ENCODE measurements at regions not wholly inside any gene's neighbourhood (a gene's known extent, or its start where the extent isn't known, plus 50 kb on each side); places are given as distances from the start of the nearest gene placed in this dataset.

DNA sequence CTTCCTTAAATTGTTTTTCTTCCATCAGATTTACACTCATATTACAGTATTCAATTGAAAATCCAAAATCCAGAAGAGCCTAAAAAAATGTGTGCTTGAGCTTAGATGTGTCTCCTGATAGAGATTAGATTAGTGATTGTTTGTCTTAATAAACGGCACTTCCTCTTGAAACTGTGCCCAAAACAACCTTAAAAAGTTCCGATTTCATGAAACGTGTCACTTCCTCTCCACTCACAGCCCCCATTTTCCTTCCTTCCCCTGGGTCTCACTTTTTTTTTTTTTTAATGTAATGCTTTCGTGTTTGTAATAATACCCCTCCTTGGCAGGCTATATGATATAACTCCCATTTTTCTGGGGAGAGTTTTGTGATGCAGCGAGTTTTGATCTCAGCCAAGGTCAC is 114.8 kb upstream of the ADO start:
- no peak for TF ChIP-seq BHLHE40 (IDR thresholded peaks at IDR 0.05; ENCODE audit: borderline replicate concordance)
- TF ChIP-seq FOXK2 (IDR thresholded peaks at IDR 0.05), result no peak
- TF ChIP-seq ELF4 (IDR thresholded peaks at IDR 0.05), result no peak
- TF ChIP-seq FOXM1 (IDR thresholded peaks at IDR 0.05; ENCODE audit: borderline replicate concordance), result no peak
